ENCODE measurements at regions not wholly inside any gene's neighbourhood (a gene's known extent, or its start where the extent isn't known, plus 50 kb on each side); places are given as distances from the start of the nearest gene placed in this dataset.

DNA sequence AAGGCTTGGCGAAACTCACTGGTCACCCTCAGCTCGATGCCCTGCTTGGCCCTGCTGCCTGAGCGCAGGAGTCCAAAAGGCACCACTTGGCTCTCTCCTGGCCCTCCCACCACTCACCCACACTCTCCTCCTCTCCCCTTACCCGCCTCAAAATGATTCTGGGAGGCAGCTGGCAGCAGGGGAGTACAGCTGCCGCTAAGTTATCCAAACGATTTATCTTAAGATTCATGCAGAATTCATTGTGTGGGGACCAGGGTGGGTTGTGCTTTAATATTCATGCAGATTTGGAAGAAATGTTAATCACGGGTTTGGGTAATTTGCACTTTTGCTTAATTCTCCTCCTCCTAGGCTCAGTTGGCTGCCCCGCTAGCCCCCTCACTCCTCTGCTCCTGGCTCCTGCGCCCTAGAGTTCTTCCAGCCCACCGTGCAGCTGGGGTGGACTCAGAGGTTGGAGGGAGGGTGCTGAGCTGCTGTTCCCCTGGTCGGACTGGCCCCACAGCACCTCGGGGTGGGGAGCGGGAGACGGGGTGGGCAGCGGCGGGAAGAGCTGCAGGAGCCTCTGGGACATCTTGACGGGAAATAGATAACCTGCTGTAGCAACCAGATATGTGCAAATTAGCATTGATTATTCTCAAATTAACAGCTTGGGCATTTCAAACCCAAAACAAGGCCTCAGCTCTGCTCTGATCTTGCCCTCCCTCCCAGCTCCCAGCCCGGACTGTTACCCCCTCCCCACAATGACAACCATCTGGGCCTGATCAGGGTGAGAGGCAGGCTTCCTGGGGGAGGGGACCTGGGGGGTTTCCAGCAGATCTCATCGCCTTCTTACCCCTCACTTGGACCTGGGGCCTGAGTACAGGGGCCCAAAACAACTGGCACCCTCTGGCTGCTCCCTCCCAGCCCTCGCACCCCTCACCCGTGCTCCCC is 122.6 kb upstream of the RPL38 start:
- Histone ChIP-seq H3K9me3 (replicated peaks) (peaks cover 4% of the 10 kb centered on the region; the same call in 1 of the 2 replicates), H3K27ac (no peak overlapping the region), H3K27me3 (replicated peaks) (no peaks in the 10 kb centered on the region; the same call in 1 of the 2 replicates), H3K4me1 (replicated peaks) (no peaks in the 10 kb centered on the region), H3K4me3 (no peak overlapping the region), H3K36me3 (no peaks in the 10 kb centered on the region)
- no peak for DNase-seq (ENCODE audit: low read depth in 1 of 2, low spot score in 2 of 2)

DNA sequence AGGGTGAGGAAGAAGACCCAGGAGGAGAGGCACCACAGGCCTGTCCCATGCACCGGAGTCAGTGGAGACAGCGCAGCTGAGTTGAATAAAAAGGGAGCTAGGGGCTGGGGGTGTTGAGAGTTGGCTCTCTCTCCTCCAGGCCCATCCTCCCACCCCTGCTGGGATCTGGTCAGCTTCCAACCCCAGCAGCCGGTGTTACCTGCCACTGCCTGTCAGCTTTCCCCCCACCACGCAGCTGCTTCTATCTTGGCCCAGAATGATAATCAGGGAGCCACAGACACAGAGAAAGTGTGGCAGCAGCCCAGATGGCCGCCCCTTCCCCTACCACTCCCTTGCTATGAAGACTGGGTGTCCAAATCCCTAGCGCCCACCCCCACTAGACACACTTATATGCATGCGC is 120.6 kb upstream of the RPL38 start:
- Histone ChIP-seq H3K9me3 (replicated peaks) (peaks cover 4% of the 10 kb centered on the region; the same call in 1 of the 2 replicates), H3K36me3 (no peaks in the 10 kb centered on the region), H3K27ac (no peak overlapping the region), H3K4me3 (no peak overlapping the region), H3K27me3 (replicated peaks) (no peaks in the 10 kb centered on the region; the same call in 1 of the 2 replicates), H3K4me1 (replicated peaks) (no peaks in the 10 kb centered on the region)
- DNase-seq (ENCODE audit: low read depth in 1 of 2, low spot score in 2 of 2): no peak

DNA sequence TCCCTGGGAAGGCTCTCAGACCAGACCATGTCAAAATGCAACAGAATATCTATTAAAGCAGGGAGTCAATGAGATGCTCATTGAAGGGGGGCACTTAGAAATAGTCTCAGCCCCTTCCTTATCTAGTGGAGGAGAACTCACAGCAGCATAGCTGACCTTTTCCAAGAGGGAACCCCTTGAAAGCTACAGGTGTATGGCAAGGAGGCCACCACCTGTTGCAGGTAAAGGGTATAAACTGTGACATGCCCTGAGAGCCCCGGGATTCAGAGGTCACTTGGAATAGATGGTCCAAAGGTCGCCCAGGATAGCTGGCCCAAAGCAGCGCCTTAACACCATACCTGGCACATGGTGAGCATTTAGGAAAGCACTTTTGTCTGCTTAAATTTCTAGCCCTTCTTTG is 120.2 kb upstream of the RPL38 start:
- Histone ChIP-seq H3K36me3 (no peaks in the 10 kb centered on the region), H3K9me3 (replicated peaks) (peaks cover 4% of the 10 kb centered on the region; the same call in 1 of the 2 replicates), H3K4me3 (no peak overlapping the region), H3K27ac (no peak overlapping the region), H3K4me1 (replicated peaks) (no peaks in the 10 kb centered on the region), H3K27me3 (replicated peaks) (no peaks in the 10 kb centered on the region; the same call in 1 of the 2 replicates)
- no peak for DNase-seq (ENCODE audit: low read depth in 1 of 2, low spot score in 2 of 2)

DNA sequence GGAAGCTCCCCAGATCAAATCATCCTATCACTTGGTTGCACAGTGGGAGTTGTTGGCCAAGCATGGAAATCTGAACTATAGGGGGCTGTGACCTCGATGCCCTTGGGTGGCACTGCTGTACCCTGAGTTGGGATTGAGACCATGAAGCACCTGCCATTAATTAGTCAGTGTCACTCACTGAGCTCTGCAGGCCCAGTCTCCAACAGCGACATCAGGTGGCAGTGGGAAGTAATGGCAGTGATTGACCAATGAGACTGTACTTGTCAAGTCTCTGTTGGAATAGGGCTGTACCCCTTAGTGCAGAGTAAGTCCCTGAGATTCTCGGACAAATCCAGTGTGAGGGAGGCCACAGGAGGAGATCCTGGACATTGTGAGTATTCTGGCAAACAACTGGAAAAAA is 118.0 kb upstream of the RPL38 start:
- Histone ChIP-seq H3K36me3 (no peaks in the 10 kb centered on the region), H3K27ac (no peak overlapping the region), H3K9me3 (replicated peaks) (peaks cover 4% of the 10 kb centered on the region; the same call in 1 of the 2 replicates), H3K4me3 (no peak overlapping the region), H3K27me3 (replicated peaks) (no peaks in the 10 kb centered on the region), H3K4me1 (replicated peaks) (no peaks in the 10 kb centered on the region)
- DNase-seq (ENCODE audit: low read depth in 1 of 2, low spot score in 2 of 2): no peak

DNA sequence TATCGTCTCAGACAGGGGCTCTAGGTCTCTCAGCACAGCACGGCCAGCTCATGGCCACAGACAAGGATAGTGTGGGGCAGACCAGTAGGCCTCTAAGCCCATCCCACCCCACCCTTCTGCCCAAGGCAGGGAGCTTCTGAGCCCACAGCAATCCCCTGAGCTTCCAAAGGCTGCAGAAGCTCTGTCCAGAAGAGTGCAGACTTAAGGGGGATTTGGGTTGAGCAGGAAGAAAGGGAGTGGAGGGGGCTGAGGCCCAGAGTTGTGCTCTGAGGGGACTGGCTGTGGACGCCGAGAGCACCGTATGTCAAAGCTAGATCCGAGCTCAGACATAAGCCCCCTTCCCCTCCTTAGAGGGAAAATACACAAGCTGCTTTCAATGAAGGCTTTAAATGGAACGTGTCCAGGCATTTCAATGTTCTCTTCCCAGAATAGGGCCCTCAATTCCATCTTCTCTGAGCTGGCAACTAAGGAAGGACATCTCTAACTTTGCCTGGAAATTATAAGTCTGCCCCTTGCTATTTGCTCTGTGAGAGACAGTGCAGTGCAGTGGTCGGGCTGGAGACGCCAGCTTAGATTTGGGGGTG is 116.4 kb upstream of the RPL38 start:
- H3K4me1 ChIP-seq (replicated peaks): no peaks in the 10 kb centered on the region
- DNase-seq (ENCODE audit: low read depth in 1 of 2, low spot score in 2 of 2): no peak

DNA sequence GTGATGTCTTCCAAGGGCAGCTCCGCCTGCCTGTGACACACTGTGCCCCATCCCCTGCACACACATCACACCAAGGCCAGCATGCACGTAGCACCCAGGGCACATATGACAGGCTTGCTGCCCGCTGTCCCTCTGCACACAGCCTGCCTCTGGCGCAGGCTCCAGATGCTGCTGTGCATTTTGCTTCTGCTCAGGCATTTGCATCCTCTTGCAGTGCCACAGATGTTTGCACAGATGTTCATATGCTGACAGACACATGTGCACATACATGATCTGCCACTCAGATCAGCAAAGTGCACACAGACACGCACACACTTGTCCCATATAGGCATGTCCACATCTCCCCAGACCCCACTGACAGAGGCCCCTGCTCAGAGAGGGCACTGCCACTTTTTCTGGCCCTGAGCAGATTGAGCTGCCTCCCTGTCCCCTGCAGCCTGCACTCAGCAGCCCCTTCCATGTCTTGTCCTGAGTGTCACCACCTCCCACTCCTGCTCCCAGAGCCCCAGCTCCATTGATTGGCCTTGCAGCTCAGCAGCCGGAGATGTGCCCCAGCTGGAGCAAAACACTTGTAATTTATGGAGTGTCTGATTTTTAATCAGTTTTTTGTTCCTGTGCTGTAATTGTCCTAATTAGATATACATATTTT is 115.1 kb upstream of the RPL38 start:
- Histone ChIP-seq H3K36me3 (no peaks in the 10 kb centered on the region), H3K27ac (no peak overlapping the region), H3K9me3 (replicated peaks) (peaks cover 4% of the 10 kb centered on the region; the same call in 1 of the 2 replicates), H3K27me3 (replicated peaks) (no peaks in the 10 kb centered on the region), H3K4me1 (replicated peaks) (no peaks in the 10 kb centered on the region), H3K4me3 (no peak overlapping the region)
- no peak for DNase-seq (ENCODE audit: low read depth in 1 of 2, low spot score in 2 of 2)

More for the DNA sequence above, 116.4 kb upstream of the RPL38 start:
- H3K36me3 ChIP-seq: no peaks in the 10 kb centered on the region
- no peak overlapping the region for H3K4me3 ChIP-seq
- H3K9me3 ChIP-seq (replicated peaks): peaks cover 4% of the 10 kb centered on the region; the same call in 1 of the 2 replicates
- no peaks in the 10 kb centered on the region for H3K27me3 ChIP-seq (replicated peaks)
- H3K27ac ChIP-seq: no peak overlapping the region

DNA sequence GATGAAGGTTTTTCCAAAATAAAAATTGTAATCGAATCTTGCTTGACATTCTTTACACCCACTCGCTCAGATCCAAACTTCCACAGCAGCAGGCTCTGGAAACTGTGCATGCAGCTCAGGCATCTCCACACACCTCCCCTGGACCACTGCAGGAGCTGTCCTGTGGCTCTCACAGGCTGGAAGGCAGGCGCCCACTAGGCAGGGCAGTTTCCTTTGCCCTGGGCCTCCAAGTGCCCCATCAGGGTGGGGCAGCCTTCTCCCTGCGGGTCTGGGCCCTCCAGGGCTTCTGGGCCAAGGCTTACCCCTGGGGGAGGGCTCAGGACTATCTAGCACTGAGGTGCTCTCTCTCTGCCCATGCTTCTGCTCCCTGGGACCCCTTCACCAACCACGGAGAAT is 114.5 kb upstream of the RPL38 start:
- Histone ChIP-seq H3K9me3 (replicated peaks) (peaks cover 6% of the 10 kb centered on the region; the same call in 1 of the 2 replicates), H3K4me1 (replicated peaks) (no peaks in the 10 kb centered on the region), H3K36me3 (no peaks in the 10 kb centered on the region), H3K27me3 (replicated peaks) (peaks cover 3% of the 10 kb centered on the region; the same call in 1 of the 2 replicates), H3K4me3 (no peak overlapping the region), H3K27ac (no peak overlapping the region)
- DNase-seq (ENCODE audit: low read depth in 1 of 2, low spot score in 2 of 2): no peak

DNA sequence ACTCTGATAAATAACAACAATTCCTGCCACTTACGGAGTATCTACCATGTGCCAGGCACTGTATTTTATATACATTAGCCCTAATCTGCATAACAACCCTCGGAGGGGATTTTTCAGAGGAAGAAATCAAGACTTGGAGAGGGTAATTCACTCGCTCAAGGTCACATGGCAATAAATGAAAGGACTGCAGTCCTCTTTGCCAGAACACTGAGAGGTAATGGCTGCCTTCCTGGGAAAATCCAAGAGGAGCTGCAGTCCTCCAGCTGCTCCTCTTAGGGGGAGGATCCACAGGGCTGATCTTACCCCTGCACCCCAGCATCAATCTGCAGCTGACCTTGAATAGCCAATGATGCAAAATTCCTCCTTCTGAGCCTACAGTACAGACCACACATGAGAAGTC is 114.1 kb upstream of the RPL38 start:
- no peak overlapping the region for H3K27ac ChIP-seq
- H3K27me3 ChIP-seq (replicated peaks): peaks cover 7% of the 10 kb centered on the region; the same call in 1 of the 2 replicates
- H3K9me3 ChIP-seq (replicated peaks): peaks cover 10% of the 10 kb centered on the region; the same call in 1 of the 2 replicates
- no peaks in the 10 kb centered on the region for H3K4me1 ChIP-seq (replicated peaks)
- DNase-seq (ENCODE audit: low read depth in 1 of 2, low spot score in 2 of 2): no peak
- no peak overlapping the region for H3K4me3 ChIP-seq
- H3K36me3 ChIP-seq: no peaks in the 10 kb centered on the region

DNA sequence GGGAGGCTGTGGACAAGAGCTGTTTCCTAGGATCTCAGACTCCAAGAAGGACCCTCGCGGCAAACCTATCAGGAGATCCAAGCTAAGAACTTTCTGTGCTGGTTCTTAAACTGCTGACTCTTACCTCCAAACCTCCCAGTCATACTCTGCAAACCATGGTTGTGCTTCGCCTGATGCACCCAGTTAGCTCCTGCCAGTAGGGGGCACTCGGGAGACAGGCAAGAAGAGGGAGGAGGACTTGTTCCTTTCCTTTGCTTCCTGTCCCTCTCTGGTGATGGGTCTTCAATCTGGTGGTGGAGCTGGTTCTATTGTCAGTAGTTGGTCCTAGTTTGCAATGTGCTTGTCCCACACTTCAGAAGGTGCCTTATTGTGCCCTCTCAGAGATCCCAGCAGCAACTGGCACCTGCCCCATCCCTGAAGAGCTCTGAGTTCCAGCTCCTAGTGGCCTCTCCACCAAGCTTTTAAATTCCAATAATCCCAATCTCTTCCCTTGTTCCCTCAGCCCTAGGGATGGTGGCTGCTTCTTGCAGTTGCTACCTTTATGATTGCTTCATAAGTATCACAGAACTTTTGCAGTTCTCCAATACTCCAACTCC is 113.5 kb upstream of the RPL38 start:
- Histone ChIP-seq H3K4me1 (replicated peaks) (no peaks in the 10 kb centered on the region), H3K4me3 (no peak overlapping the region), H3K36me3 (no peaks in the 10 kb centered on the region), H3K27ac (no peak overlapping the region), H3K9me3 (replicated peaks) (peaks cover 14% of the 10 kb centered on the region; the same call in 1 of the 2 replicates), H3K27me3 (replicated peaks) (peaks cover 12% of the 10 kb centered on the region; the same call in 1 of the 2 replicates)
- peak; percentile 34 to 73 for DNase-seq (ENCODE audit: low read depth in 1 of 2, low spot score in 2 of 2)

DNA sequence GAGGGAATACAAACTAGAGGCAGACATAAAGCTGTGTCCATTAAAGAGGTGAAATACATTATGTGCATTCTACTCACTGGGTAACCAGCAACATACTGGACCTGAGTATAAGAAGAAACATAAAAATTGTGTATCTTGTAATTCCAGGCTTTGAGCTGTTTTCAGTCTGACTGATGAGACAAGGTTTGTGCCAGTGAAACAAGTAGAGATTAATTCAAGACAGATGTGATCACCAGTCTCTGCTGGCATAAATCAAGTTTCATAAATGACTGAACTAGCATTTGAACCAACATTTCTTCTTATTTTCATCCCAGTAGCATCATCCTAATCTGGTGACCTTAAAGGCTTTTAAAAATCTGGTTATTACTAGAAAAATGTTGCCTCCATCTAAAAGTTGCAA is 108.8 kb upstream of the RPL38 start:
- no peak overlapping the region for H3K27ac ChIP-seq
- DNase-seq (ENCODE audit: low read depth in 1 of 2, low spot score in 2 of 2): no peak
- peaks cover 18% of the 10 kb centered on the region; the same call in 1 of the 2 replicates for H3K27me3 ChIP-seq (replicated peaks)
- no peaks in the 10 kb centered on the region for H3K4me1 ChIP-seq (replicated peaks)
- H3K9me3 ChIP-seq (replicated peaks): 0 out of 2 replicates have a peak, but pooled peaks cover 11% of the 10 kb centered on the region
- no peaks in the 10 kb centered on the region for H3K36me3 ChIP-seq
- H3K4me3 ChIP-seq: no peak overlapping the region

DNA sequence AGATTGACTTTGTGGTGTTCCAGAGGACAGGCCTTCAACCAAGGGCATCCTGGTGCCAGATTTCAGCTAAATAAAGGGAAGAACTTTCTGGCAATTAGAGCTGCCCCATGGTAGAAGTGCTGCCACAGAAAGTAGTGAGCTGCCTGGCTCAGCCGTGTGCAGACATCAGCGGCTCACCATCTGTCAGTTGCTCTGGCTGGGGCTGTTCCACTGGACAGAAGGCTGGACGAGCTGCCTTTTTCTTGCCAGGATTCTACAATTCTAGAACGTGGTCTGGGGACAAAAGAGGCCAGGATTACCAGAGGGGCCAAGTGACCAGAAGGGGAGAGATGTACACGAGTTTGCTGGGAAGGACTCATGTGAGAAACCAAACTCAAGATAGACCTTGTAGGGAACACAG is 107.0 kb upstream of the RPL38 start:
- no peak overlapping the region for H3K27ac ChIP-seq
- no peaks in the 10 kb centered on the region for H3K36me3 ChIP-seq
- H3K4me3 ChIP-seq: no peak overlapping the region
- H3K4me1 ChIP-seq (replicated peaks): no peaks in the 10 kb centered on the region
- H3K9me3 ChIP-seq (replicated peaks): 0 out of 2 replicates have a peak, but pooled peaks cover 11% of the 10 kb centered on the region
- no peak for DNase-seq (ENCODE audit: low read depth in 1 of 2, low spot score in 2 of 2)
- H3K27me3 ChIP-seq (replicated peaks): peaks cover 18% of the 10 kb centered on the region

DNA sequence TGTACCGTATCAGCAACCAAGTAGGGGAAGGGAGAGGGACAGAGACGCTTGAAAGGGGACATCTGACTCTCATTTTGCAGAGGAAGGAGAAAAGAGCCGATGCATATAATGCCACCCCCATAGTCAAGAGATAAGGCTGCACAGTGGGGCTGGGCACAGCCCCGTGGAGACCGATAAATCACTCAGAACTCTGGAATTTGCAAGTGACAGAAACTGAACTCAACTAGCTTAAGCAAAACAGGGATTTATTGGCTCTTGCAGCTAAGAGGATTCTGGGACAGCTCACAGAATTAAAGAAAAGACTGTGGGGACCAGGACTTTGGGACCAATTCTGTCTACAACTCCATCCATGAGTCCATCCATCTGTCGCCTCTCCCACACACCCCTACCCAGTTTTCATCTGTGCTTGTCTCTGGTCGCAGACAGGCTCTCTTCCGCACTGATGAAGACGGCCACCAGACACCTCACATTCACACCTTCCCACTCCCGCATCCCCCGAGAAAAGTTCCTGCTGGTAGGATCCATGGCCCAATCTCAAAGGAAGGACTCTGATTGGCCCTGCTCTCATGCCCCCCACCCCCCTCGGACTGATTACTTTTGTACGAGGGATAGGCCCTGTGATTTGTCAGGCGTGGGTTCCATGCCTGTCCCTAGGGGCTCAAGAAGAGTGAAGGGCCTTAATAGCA is 105.9 kb upstream of the RPL38 start:
- H3K27ac ChIP-seq: no peak overlapping the region

More for the DNA sequence above, 105.9 kb upstream of the RPL38 start:
- H3K27me3 ChIP-seq (replicated peaks): peaks cover 21% of the 10 kb centered on the region
- no peak overlapping the region for H3K4me3 ChIP-seq
- H3K36me3 ChIP-seq: no peaks in the 10 kb centered on the region
- H3K9me3 ChIP-seq (replicated peaks): 0 out of 2 replicates have a peak, but pooled peaks cover 11% of the 10 kb centered on the region
- H3K4me1 ChIP-seq (replicated peaks): no peaks in the 10 kb centered on the region
- no peak for DNase-seq (ENCODE audit: low read depth in 1 of 2, low spot score in 2 of 2)
